Ishikawa (cell line): ENCODE measurements at regions not wholly inside any gene's neighbourhood (a gene's known extent, or its start where the extent isn't known, plus 50 kb on each side); places are given as distances from the start of the nearest gene placed in this dataset.

ENCODE experiments used
- CEBPB ChIP-seq: IDR thresholded peaks from 2 replicates; pipeline ENCODE4 v1.6.1; 2012
- CREB1 ChIP-seq: IDR thresholded peaks from 2 replicates; pipeline ENCODE4 v1.6.1; 2012; ENCODE audit warnings: low read depth
- EGR1 ChIP-seq: IDR thresholded peaks from 2 replicates; pipeline ENCODE4 v1.6.1; 2012
- EP300 ChIP-seq: IDR thresholded peaks from 2 replicates; pipeline ENCODE4 v1.6.1; 2012; ENCODE audit warnings: borderline replicate concordance
- FOXM1 ChIP-seq: IDR thresholded peaks from 2 replicates; pipeline ENCODE4 v1.6.1; 2012; ENCODE audit warnings: low read depth, borderline replicate concordance
- MAX ChIP-seq: IDR thresholded peaks from 2 replicates; pipeline ENCODE4 v1.6.1; 2012
- NFIC ChIP-seq: IDR thresholded peaks from 2 replicates; pipeline ENCODE4 v1.6.1; 2012
- RAD21 ChIP-seq: IDR thresholded peaks from 2 replicates; pipeline ENCODE4 v1.6.1; 2012; ENCODE audit warnings: low read depth
- REST ChIP-seq: IDR thresholded peaks from 2 replicates; pipeline ENCODE4 v1.6.1; 2012; ENCODE audit warnings: low read depth, mild to moderate bottlenecking
- TAF1 ChIP-seq: IDR thresholded peaks from 2 replicates; pipeline ENCODE4 v1.6.1; 2012; ENCODE audit warnings: low read depth, mild to moderate bottlenecking
- TCF12 ChIP-seq: IDR thresholded peaks from 2 replicates; pipeline ENCODE4 v1.6.1; 2012; ENCODE audit warnings: low read depth
- TEAD4 ChIP-seq: IDR thresholded peaks from 2 replicates; pipeline ENCODE4 v1.6.1; 2012
- USF1 ChIP-seq: IDR thresholded peaks from 2 replicates; pipeline ENCODE4 v1.6.1; 2012
- YY1 ChIP-seq: IDR thresholded peaks from 2 replicates; pipeline ENCODE4 v1.6.1; 2012; ENCODE audit warnings: low read depth
- ZBTB7A ChIP-seq: IDR thresholded peaks from 2 replicates; pipeline ENCODE4 v1.6.1; 2012; ENCODE audit warnings: low read depth

- TF ChIP-seq TCF12, result no peak
- TF ChIP-seq RAD21, result no peak
- no peak for TF ChIP-seq USF1
- TF ChIP-seq ZBTB7A, result no peak
- TF ChIP-seq EP300, result no peak
- no peak for TF ChIP-seq NFIC
- no peak for TF ChIP-seq CREB1
- no peak for TF ChIP-seq EGR1
- no peak for TF ChIP-seq MAX
- no peak for TF ChIP-seq TAF1
- no peak for TF ChIP-seq YY1
- TF ChIP-seq CEBPB, result no peak
- TF ChIP-seq FOXM1, result no peak
- TF ChIP-seq REST, result no peak
- no peak for TF ChIP-seq TEAD4
These were observed 75.1 kb downstream of the HAUS1 start for GRCh38 chr18:46179306-46179705.

GRCh38 chr18:46182633-46183358, 78.6 kb downstream of the HAUS1 start:
- TF ChIP-seq ZBTB7A (no peak), YY1 (no peak), NFIC (no peak), MAX (no peak), FOXM1 (no peak), EGR1 (no peak), EP300 (no peak)

GRCh38 chr18:46184727-46185126, 80.5 kb downstream of the HAUS1 start:
- no peak for TF ChIP-seq REST
- TF ChIP-seq RAD21, result no peak
- no peak for TF ChIP-seq NFIC

GRCh38 chr18:46190667-46191066, 86.5 kb downstream of the HAUS1 start:
- TF ChIP-seq MAX, result no peak
- no peak for TF ChIP-seq NFIC
- TF ChIP-seq TAF1, result no peak
- no peak for TF ChIP-seq RAD21
- no peak for TF ChIP-seq TCF12
- TF ChIP-seq ZBTB7A, result no peak
- TF ChIP-seq TEAD4, result no peak
- no peak for TF ChIP-seq FOXM1
- no peak for TF ChIP-seq YY1
- no peak for TF ChIP-seq EGR1
- TF ChIP-seq REST, result no peak
- no peak for TF ChIP-seq EP300
- no peak for TF ChIP-seq CREB1

- no peak for TF ChIP-seq ZBTB7A
- no peak for TF ChIP-seq TCF12
- TF ChIP-seq CREB1, result no peak
- TF ChIP-seq USF1, result no peak
- no peak for TF ChIP-seq RAD21
- no peak for TF ChIP-seq TAF1
- TF ChIP-seq CEBPB, result no peak
- TF ChIP-seq MAX, result no peak
- no peak for TF ChIP-seq EGR1
- no peak for TF ChIP-seq TEAD4
- no peak for TF ChIP-seq EP300
- TF ChIP-seq REST, result no peak
- TF ChIP-seq FOXM1, result no peak
- TF ChIP-seq NFIC, result no peak
These were observed 92.5 kb downstream of the HAUS1 start for GRCh38 chr18:46196627-46197243.
